ENCODE measurements at regions not wholly inside any gene's neighbourhood (a gene's known extent, or its start where the extent isn't known, plus 50 kb on each side); places are given as distances from the start of the nearest gene placed in this dataset.

DNA sequence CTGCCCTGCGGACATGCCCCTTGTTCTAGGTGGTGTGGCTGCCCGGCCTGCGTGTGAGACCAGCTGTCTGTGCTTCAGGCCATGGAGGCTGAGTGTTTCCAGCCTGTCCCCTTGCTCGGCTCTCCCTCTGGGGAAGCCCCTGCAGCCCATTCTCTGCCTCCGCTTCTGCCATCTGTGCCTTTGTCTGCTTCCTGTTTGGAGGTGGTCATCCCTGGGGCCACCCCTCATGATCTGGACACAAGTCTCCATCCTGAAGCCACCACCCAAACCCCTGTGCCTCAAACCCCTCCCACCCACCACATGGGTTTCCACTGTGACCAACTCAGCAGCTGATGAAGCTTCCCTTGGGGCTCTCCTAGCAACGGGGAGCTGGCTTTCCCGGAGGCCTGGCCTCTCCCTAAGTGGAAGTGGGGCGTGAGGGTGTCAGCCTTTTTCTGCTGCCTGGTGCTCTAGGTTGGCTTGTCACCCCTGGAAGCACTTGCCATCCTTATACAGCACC lies 184.9 kb downstream of the SEC14L1 start:
- TF ChIP-seq TAF1 (IDR thresholded peaks at IDR 0.05; ENCODE audit: low read depth): no peak
- TF ChIP-seq, protein P1, sequence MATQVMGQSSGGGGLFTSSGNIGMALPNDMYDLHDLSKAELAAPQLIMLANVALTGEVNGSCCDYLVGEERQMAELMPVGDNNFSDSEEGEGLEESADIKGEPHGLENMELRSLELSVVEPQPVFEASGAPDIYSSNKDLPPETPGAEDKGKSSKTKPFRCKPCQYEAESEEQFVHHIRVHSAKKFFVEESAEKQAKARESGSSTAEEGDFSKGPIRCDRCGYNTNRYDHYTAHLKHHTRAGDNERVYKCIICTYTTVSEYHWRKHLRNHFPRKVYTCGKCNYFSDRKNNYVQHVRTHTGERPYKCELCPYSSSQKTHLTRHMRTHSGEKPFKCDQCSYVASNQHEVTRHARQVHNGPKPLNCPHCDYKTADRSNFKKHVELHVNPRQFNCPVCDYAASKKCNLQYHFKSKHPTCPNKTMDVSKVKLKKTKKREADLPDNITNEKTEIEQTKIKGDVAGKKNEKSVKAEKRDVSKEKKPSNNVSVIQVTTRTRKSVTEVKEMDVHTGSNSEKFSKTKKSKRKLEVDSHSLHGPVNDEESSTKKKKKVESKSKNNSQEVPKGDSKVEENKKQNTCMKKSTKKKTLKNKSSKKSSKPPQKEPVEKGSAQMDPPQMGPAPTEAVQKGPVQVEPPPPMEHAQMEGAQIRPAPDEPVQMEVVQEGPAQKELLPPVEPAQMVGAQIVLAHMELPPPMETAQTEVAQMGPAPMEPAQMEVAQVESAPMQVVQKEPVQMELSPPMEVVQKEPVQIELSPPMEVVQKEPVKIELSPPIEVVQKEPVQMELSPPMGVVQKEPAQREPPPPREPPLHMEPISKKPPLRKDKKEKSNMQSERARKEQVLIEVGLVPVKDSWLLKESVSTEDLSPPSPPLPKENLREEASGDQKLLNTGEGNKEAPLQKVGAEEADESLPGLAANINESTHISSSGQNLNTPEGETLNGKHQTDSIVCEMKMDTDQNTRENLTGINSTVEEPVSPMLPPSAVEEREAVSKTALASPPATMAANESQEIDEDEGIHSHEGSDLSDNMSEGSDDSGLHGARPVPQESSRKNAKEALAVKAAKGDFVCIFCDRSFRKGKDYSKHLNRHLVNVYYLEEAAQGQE (IDR thresholded peaks at IDR 0.05; ENCODE audit: low read depth): no peak
- no peak for TF ChIP-seq EP300 (IDR thresholded peaks at IDR 0.05; ENCODE audit: borderline replicate concordance)
- no peak for TF ChIP-seq TEAD4 (IDR thresholded peaks at IDR 0.05)
- TF ChIP-seq, protein P2, sequence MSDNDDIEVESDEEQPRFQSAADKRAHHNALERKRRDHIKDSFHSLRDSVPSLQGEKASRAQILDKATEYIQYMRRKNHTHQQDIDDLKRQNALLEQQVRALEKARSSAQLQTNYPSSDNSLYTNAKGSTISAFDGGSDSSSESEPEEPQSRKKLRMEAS (IDR thresholded peaks at IDR 0.05): no peak
- TF ChIP-seq EGR1 (IDR thresholded peaks at IDR 0.05): no peak
- TF ChIP-seq FOXM1 (IDR thresholded peaks at IDR 0.05; ENCODE audit: borderline replicate concordance, low read depth): no peak
- no peak for TF ChIP-seq CEBPB (IDR thresholded peaks at IDR 0.05)
- TF ChIP-seq RAD21 (IDR thresholded peaks at IDR 0.05; ENCODE audit: low read depth): no peak
- no peak for TF ChIP-seq TCF12 (IDR thresholded peaks at IDR 0.05; ENCODE audit: low read depth)
- TF ChIP-seq NFIC (IDR thresholded peaks at IDR 0.05): no peak

Data from Ishikawa (cell line).